ENCODE measurements at regions not wholly inside any gene's neighbourhood (a gene's known extent, or its start where the extent isn't known, plus 50 kb on each side); places are given as distances from the start of the nearest gene placed in this dataset.

DNA sequence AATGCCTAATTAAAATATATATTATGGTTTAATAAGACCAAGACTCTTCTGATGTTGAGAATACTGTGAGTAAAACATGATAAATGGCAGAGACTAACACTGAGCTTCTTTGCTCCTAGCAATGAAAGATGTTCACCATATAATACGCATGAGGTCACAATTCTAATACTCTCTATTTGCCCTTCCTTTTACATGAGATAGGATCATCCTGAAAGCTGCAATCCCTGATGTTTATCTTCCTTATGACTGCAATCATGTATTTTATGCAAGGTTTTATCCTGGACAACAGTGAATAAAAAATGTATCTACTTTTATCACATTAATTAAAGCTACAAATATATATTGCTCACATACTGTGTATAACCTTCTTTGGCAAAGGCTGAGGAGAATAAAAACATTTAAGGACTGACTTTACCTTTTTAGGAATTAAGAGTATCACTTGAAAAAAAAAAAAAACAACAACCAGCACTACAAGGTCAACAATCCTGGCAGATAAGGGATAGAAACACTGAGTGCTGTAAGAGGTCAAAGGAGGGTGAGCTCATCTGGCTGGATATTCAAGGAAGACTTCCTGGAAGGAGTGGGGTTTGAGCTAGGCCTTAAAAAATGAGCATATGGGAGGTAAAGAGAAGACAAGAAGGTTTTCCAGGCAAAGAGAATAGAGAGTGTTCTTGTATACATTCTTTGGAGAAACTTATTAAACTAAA is 99.9 kb downstream of the AREG start:
- intact Hi-C loops (cut with DNase I; ENCODE audit: low total_unique reads), result no loop called here
- no peak overlapping the region for H3K27ac ChIP-seq
- 90 to 96% (median 91%) methylated on average over 1 of the region's 1 CpG for WGBS, 5 donors
- H3K27me3 ChIP-seq (replicated peaks in 1 of 7), result no peaks in the 10 kb centered on the region
- H3K4me3 ChIP-seq, result no peak overlapping the region
- TF ChIP-seq, protein P1, sequence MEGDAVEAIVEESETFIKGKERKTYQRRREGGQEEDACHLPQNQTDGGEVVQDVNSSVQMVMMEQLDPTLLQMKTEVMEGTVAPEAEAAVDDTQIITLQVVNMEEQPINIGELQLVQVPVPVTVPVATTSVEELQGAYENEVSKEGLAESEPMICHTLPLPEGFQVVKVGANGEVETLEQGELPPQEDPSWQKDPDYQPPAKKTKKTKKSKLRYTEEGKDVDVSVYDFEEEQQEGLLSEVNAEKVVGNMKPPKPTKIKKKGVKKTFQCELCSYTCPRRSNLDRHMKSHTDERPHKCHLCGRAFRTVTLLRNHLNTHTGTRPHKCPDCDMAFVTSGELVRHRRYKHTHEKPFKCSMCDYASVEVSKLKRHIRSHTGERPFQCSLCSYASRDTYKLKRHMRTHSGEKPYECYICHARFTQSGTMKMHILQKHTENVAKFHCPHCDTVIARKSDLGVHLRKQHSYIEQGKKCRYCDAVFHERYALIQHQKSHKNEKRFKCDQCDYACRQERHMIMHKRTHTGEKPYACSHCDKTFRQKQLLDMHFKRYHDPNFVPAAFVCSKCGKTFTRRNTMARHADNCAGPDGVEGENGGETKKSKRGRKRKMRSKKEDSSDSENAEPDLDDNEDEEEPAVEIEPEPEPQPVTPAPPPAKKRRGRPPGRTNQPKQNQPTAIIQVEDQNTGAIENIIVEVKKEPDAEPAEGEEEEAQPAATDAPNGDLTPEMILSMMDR (IDR thresholded peaks at IDR 0.05 in 8 of 11, conservative IDR thresholded peaks at IDR 0.05 in 3 of 11), result no peak
- TF ChIP-seq POLR2AphosphoS5 (IDR thresholded peaks at IDR 0.05), result no peak
- no peak for TF ChIP-seq POLR2A (IDR thresholded peaks at IDR 0.05)
- H3K36me3 ChIP-seq, result no peaks in the 10 kb centered on the region
- peaks cover 0 to 18% (median 7%) of the 10 kb centered on the region in 6 donors for H3K4me1 ChIP-seq
- DNase-seq, result no peak
- H3K9me3 ChIP-seq, result no peaks in the 10 kb centered on the region

DNA sequence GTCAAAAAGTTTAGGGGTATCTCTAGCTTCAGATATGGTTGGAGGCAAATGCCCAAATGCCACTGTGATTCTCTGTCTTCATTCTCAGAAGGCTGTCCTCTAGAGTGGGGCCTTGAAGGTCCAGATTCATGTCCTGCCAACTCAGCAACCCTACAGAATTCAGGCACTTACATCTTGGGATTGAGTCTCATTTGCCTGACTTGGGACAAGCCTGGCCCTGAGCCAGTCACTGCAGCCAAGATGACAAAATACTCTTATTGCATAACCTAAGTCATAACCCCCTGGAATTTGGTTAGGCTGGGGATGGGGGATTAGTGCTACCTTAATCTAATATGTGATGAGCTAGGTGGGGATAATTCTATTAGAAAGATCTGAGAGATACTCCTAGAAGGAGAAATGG is 100.5 kb downstream of the AREG start:
- no peaks in the 10 kb centered on the region for H3K36me3 ChIP-seq
- DNase-seq, result no peak
- TF ChIP-seq POLR2AphosphoS5 (IDR thresholded peaks at IDR 0.05), result no peak
- TF ChIP-seq POLR2A (IDR thresholded peaks at IDR 0.05), result no peak
- TF ChIP-seq, protein P1 (IDR thresholded peaks at IDR 0.05 in 8 of 11, conservative IDR thresholded peaks at IDR 0.05 in 3 of 11), result no peak
- H3K27me3 ChIP-seq (replicated peaks in 1 of 7), result no peaks in the 10 kb centered on the region
- intact Hi-C loops (cut with DNase I; ENCODE audit: low total_unique reads), result no loop called here
- H3K27ac ChIP-seq, result no peak overlapping the region
- peaks cover 0 to 18% (median 7%) of the 10 kb centered on the region in 6 donors for H3K4me1 ChIP-seq
- H3K4me3 ChIP-seq, result no peak overlapping the region
- no peaks in the 10 kb centered on the region for H3K9me3 ChIP-seq

DNA sequence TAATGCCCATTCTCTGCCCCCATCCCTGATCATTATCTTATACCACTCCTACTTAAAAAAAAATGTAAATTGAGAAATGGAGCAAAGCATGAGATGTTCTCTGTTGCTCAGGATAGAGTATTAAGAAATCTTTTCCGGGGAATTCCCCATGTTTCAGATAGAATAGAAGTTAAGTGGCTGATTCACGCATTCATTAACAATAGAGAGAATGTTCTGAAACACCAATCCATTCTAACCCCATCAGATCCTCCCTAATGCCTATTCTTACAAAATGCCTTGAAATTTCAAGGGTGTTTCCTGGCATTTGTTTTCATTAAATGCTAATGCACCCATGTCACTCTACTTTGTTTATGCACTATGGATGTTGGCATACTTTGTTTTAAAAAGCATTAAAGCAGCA is 101.1 kb downstream of the AREG start:
- intact Hi-C loops (cut with DNase I; ENCODE audit: low total_unique reads), result no loop called here
- Histone ChIP-seq H3K36me3 (no peaks in the 10 kb centered on the region), H3K27me3 (replicated peaks in 1 of 7) (no peaks in the 10 kb centered on the region), H3K4me1 (peaks cover 0 to 18% (median 7%) of the 10 kb centered on the region in 6 donors), H3K27ac (no peak overlapping the region), H3K9me3 (no peaks in the 10 kb centered on the region), H3K4me3 (no peak overlapping the region)
- no peak for TF ChIP-seq POLR2A (IDR thresholded peaks at IDR 0.05)
- no peak for TF ChIP-seq POLR2AphosphoS5 (IDR thresholded peaks at IDR 0.05)
- TF ChIP-seq, protein P1 (IDR thresholded peaks at IDR 0.05 in 8 of 11, conservative IDR thresholded peaks at IDR 0.05 in 3 of 11), result no peak
- WGBS, 5 donors, result 65 to 81% (median 71%) methylated on average over 2 of the region's 2 CpGs
- DNase-seq, result no peak

DNA sequence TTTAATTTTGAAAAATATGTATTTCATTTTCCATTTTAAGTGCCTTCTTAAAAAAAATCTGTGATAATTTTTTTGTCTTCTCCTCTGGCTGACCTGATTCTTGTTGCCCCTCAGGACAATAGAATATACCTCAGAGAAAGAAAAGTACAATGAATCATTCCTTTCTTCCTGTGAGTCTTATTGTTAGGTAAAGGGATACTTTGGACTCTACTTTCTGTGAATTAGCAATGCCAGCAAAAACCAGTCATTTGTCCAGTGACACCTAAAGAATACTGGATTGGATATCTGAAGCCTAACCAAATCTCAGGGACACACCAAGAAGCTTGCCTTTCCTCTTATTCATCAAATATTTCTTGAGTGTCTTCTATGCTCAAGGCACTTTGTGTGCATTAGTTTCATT is 102.1 kb downstream of the AREG start:
- H3K4me3 ChIP-seq, result no peak overlapping the region

More for the DNA sequence above, 102.1 kb downstream of the AREG start:
- H3K4me1 ChIP-seq, result peaks cover 0 to 18% (median 7%) of the 10 kb centered on the region in 6 donors
- TF ChIP-seq POLR2AphosphoS5 (IDR thresholded peaks at IDR 0.05), result no peak
- TF ChIP-seq POLR2A (IDR thresholded peaks at IDR 0.05), result no peak
- TF ChIP-seq, protein P1 (IDR thresholded peaks at IDR 0.05 in 8 of 11, conservative IDR thresholded peaks at IDR 0.05 in 3 of 11), result no peak
- DNase-seq, result no peak
- no peaks in the 10 kb centered on the region for H3K36me3 ChIP-seq
- no peaks in the 10 kb centered on the region for H3K9me3 ChIP-seq
- H3K27me3 ChIP-seq (replicated peaks in 1 of 7), result no peaks in the 10 kb centered on the region
- intact Hi-C loops (cut with DNase I; ENCODE audit: low total_unique reads), result no loop called here
- H3K27ac ChIP-seq, result no peak overlapping the region
